ENCODE measurements at regions not wholly inside any gene's neighbourhood (a gene's known extent, or its start where the extent isn't known, plus 50 kb on each side); places are given as distances from the start of the nearest gene placed in this dataset.

GRCh38 chrX:2566055-2566454, 65.3 kb upstream of the DHRSX start:
- Histone ChIP-seq H3K9ac (replicated peaks in 1 of 4; ENCODE audit: extremely low read depth in 1 of 4, low read depth in 3 of 4, low read length in 3 of 4) (no peak overlapping the region), H3K4me2 (ENCODE audit: insufficient read depth in 1 of 2, low read depth in 2 of 2, low read length in 2 of 2) (no peak overlapping the region)

More at GRCh38 chrX:2566055-2566454, 65.3 kb upstream of the DHRSX start:
- no peak overlapping the region for H3K4ac ChIP-seq (replicated peaks; ENCODE audit: insufficient read length, low read depth, low read length)
- no peaks in the 10 kb centered on the region for H3K23me2 ChIP-seq (ENCODE audit: low read depth, low read length)
- H3K56ac ChIP-seq (replicated peaks; ENCODE audit: insufficient read length, low read depth, low read length) = no peak overlapping the region
- peaks cover 0 to 4% (median 0%) of the 10 kb centered on the region in 4 experiments; a peak in 1 of 8 replicates for H3K36me3 ChIP-seq (ENCODE audit: control insufficient read depth in 2 of 4, insufficient read depth in 4 of 4, low read length in 3 of 4)
- 82% methylated on average over 8 of the region's 8 CpGs; no CpG with 5 or more reads in 1 of the 2 experiments for WGBS, 2 experiments (ENCODE audit: extremely low coverage in 1 of 2, insufficient coverage in 1 of 2, insufficient read length in 1 of 2, insufficient replicate concordance in 2 of 2, low coverage in 1 of 2, low lambda C conversion rate in 2 of 2, missing lambda C conversion rate in 1 of 2)
- H3K27ac ChIP-seq (ENCODE audit: low read depth, low read length) = no peak overlapping the region
- H3K79me2 ChIP-seq (ENCODE audit: control insufficient read depth in 1 of 2, insufficient read depth in 2 of 2, low read length in 2 of 2) = no peaks in the 10 kb centered on the region
- H3K27me3 ChIP-seq (replicated peaks in 1 of 4; ENCODE audit: control insufficient read depth in 3 of 4, extremely low read depth in 1 of 4, insufficient read depth in 3 of 4, low read length in 3 of 4) = no peaks in the 10 kb centered on the region
- ChIA-PET CTCF (ENCODE audit: partially characterized antibody) (no interaction called here), POLR2A (ENCODE audit: partially characterized antibody) (no interaction called here)
- no peak overlapping the region for H4K8ac ChIP-seq (ENCODE audit: extremely low read depth, insufficient read depth, low read length)
- H3K23ac ChIP-seq (ENCODE audit: insufficient read length) = no peak overlapping the region
- H4K91ac ChIP-seq (replicated peaks; ENCODE audit: insufficient read length, low read length) = no peak overlapping the region
- no peak overlapping the region for H2BK20ac ChIP-seq (ENCODE audit: low read length)
- no peak for TF ChIP-seq PHF8 (conservative IDR thresholded peaks at IDR 0.05; ENCODE audit: low read depth, low read length)
- H4K5ac ChIP-seq (ENCODE audit: insufficient read length, low read depth, low read length) = no peak overlapping the region
- H3K9me3 ChIP-seq (ENCODE audit: insufficient read depth in 2 of 2, low read depth in 1 of 2, low read length in 1 of 2) = peaks cover 0 to 8% of the 10 kb centered on the region in 2 experiments; a peak in 1 of 4 replicates
- no peak overlapping the region for H2AK5ac ChIP-seq (ENCODE audit: low read depth, low read length)
- H3K18ac ChIP-seq (ENCODE audit: extremely low read depth, low read length) = no peak overlapping the region
- DNase-seq (ENCODE audit: low read depth in 1 of 2, low spot score in 2 of 2) (no peak), FAIRE-seq (no peak)
- H2BK120ac ChIP-seq (replicated peaks; ENCODE audit: low read depth, low read length) = no peak overlapping the region
- H3K4me3 ChIP-seq (ENCODE audit: extremely low read depth in 1 of 4, insufficient read depth in 2 of 4, low read depth in 3 of 4, low read length in 4 of 4) = no peak overlapping the region
- H2BK15ac ChIP-seq (ENCODE audit: low read length) = no peak overlapping the region
- no peaks in the 10 kb centered on the region for H3K79me1 ChIP-seq (ENCODE audit: low read depth, low read length)
- H4K20me1 ChIP-seq (replicated peaks in 1 of 2; ENCODE audit: control insufficient read depth in 1 of 2, insufficient read depth in 2 of 2, low read length in 2 of 2) = no peaks in the 10 kb centered on the region
- peaks cover 0 to 4% (median 0%) of the 10 kb centered on the region in 4 experiments; a peak in 1 of 7 replicates for H3K4me1 ChIP-seq (replicated peaks in 1 of 4; ENCODE audit: control insufficient read depth in 3 of 4, insufficient read depth in 4 of 4, low read length in 3 of 4)
- no peak overlapping the region for H3K14ac ChIP-seq (ENCODE audit: insufficient read length)
- H2AFZ ChIP-seq (ENCODE audit: low read length) = no peak overlapping the region
- no peak overlapping the region for H2BK12ac ChIP-seq (ENCODE audit: low read depth, low read length)
- no peak overlapping the region for H2BK5ac ChIP-seq (ENCODE audit: low read depth, low read length)
